GM12878 (cell line): ENCODE measurements at regions not wholly inside any gene's neighbourhood (a gene's known extent, or its start where the extent isn't known, plus 50 kb on each side); places are given as distances from the start of the nearest gene placed in this dataset.

ENCODE experiments used
- ATF3 ChIP-seq: IDR thresholded peaks from 2 replicates; pipeline ENCODE4 v1.6.1; 2011; ENCODE audit warnings: low read depth, mild to moderate bottlenecking, low read length, moderate library complexity, borderline replicate concordance; ENCODE audit errors: extremely low read depth
- CTCF ChIP-seq, 3 experiments: IDR thresholded peaks in 2 of 3; conservative IDR thresholded peaks in 1 of 3; 2 replicates each; pipeline ENCODE4 v1.5.1; 2011; ENCODE audit warnings: low read depth in 3 of 3, low read length in 3 of 3, mild to moderate bottlenecking in 3 of 3, control low read depth in 2 of 3, moderate library complexity in 2 of 3, inconsistent platforms in 1 of 3, mixed read lengths in 1 of 3; ENCODE audit not compliant: control insufficient read depth in 2 of 3, insufficient read depth in 1 of 3; ENCODE audit errors: extremely low read depth in 1 of 3
- EGR1 ChIP-seq, 2 experiments: IDR thresholded peaks; 1 replicate in 1 of 2; 2 replicates in 1 of 2; pipeline ENCODE4 v1.6.1; 2011 to 2012; ENCODE audit warnings: low read depth in 2 of 2, low read length in 2 of 2, borderline replicate concordance in 1 of 2, mild to moderate bottlenecking in 1 of 2, moderate library complexity in 1 of 2
- FOXM1 ChIP-seq: IDR thresholded peaks from 2 replicates; pipeline ENCODE4 v1.6.1; 2012; ENCODE audit warnings: low read depth, mild to moderate bottlenecking, inconsistent platforms, low read length, moderate library complexity
- IKZF2 ChIP-seq, 2 experiments: fragments of 450-650 bp; IDR thresholded peaks; 2 replicates each; pipeline ENCODE4 v1.6.1; 2017; ENCODE audit warnings: mild to moderate bottlenecking in 2 of 2, moderate library complexity in 2 of 2
- IRF3 ChIP-seq: fragments of 450-650 bp; IDR thresholded peaks from 2 replicates; pipeline ENCODE4 v1.6.1; 2014; ENCODE audit warnings: mild to moderate bottlenecking
- MAX ChIP-seq: IDR thresholded peaks from 2 replicates; pipeline ENCODE4 v1.6.1; 2012; ENCODE audit warnings: low read depth, low read length, improper control_type of control experiment
- POLR2A ChIP-seq: IDR thresholded peaks from 2 replicates; pipeline ENCODE4 v1.6.1; 2011; ENCODE audit warnings: low read depth, mild to moderate bottlenecking, low read length
- POLR2AphosphoS5 ChIP-seq: IDR thresholded peaks from 2 replicates; pipeline ENCODE4 v1.6.1; 2011; ENCODE audit warnings: mild to moderate bottlenecking, low read length, inconsistent platforms
- RFX5 ChIP-seq: IDR thresholded peaks from 2 replicates; pipeline ENCODE4 v1.6.1; 2011; ENCODE audit warnings: low read depth, low read length, improper control_type of control experiment
- SRF ChIP-seq, 2 experiments: IDR thresholded peaks; 2 replicates each; pipeline ENCODE4 v1.6.1; 2011; ENCODE audit warnings: low read depth in 2 of 2, low read length in 2 of 2, mild to moderate bottlenecking in 1 of 2, moderate library complexity in 1 of 2
- STAT1 ChIP-seq: fragments of 450-650 bp; conservative IDR thresholded peaks from 2 replicates; pipeline ENCODE4 v1.6.1; 2014; ENCODE audit warnings: antibody characterized with exemption, mild to moderate bottlenecking
- SUPT20H ChIP-seq: IDR thresholded peaks from 2 replicates; pipeline ENCODE4 v1.6.1; 2011; ENCODE audit warnings: low read depth, mild to moderate bottlenecking, low read length, moderate library complexity, borderline replicate concordance; ENCODE audit not compliant: control insufficient read depth
- ZBTB33 ChIP-seq: fragments of 450-650 bp; IDR thresholded peaks from 2 replicates; pipeline ENCODE4 v1.6.1; 2017; ENCODE audit warnings: mild to moderate bottlenecking

- TF ChIP-seq RFX5, result no peak
- no peak for TF ChIP-seq CTCF (IDR thresholded peaks at IDR 0.05 in 2 of 3, conservative IDR thresholded peaks at IDR 0.05 in 1 of 3; ENCODE audit: control insufficient read depth in 2 of 3, extremely low read depth in 1 of 3, insufficient read depth in 1 of 3, low read depth in 3 of 3, low read length in 3 of 3)
- TF ChIP-seq POLR2A, result no peak
- no peak for TF ChIP-seq POLR2AphosphoS5
- TF ChIP-seq SUPT20H, result no peak
- TF ChIP-seq FOXM1, result no peak
- no peak for TF ChIP-seq EGR1 (IDR thresholded peaks at IDR 0.05; ENCODE audit: borderline replicate concordance in 1 of 2, low read depth in 2 of 2, low read length in 2 of 2)
- no peak for TF ChIP-seq IKZF2 (IDR thresholded peaks at IDR 0.05)
- TF ChIP-seq ATF3, result no peak
- TF ChIP-seq SRF (IDR thresholded peaks at IDR 0.05; ENCODE audit: low read depth in 2 of 2, low read length in 2 of 2), result no peak
- no peak for TF ChIP-seq STAT1
- no peak for TF ChIP-seq ZBTB33
- TF ChIP-seq IRF3, result no peak
- no peak for TF ChIP-seq MAX
These were observed 185.9 kb downstream of the SYK start for GRCh38 chr9:90987566-90987965.
